Caco-2 (cell line): ENCODE measurements at regions not wholly inside any gene's neighbourhood (a gene's known extent, or its start where the extent isn't known, plus 50 kb on each side); places are given as distances from the start of the nearest gene placed in this dataset.

Experiments
- BruUV-seq: library from RNA; stranded (reverse); fragments of 400-500 nt; replicated peaks from 2 replicates; lab custom pipeline; 2021; lab: Mats Ljungman, UMichigan
- CTCF ChIA-PET: fragments of 300-600 bp; sonication (Branson Sonifier 250); formaldehyde crosslinking; loops from one replicate; lab custom pipeline; 2022; ENCODE audit warnings: antibody characterized with exemption; lab: Charles Lee
- POLR2A ChIA-PET: fragments of 300-600 bp; sonication (Branson Sonifier 250); formaldehyde crosslinking; loops from one replicate; lab custom pipeline; 2022; ENCODE audit warnings: antibody characterized with exemption; lab: Charles Lee
- DNase-seq, 2 experiments: peaks; one replicate each; pipeline versions ENCODE4 v3.0.0 to v3.0.0-alpha.2; 2020 to 2022
- H3K27me3 ChIP-seq: replicated peaks from 2 replicates; pipeline ENCODE4 v1.6.0; 2011; ENCODE audit warnings: low read length; ENCODE audit not compliant: control insufficient read depth, insufficient read depth
- H3K36me3 ChIP-seq: 2 replicates; pipeline ENCODE4 v1.5.1; 2011; ENCODE audit warnings: low read length; ENCODE audit not compliant: control insufficient read depth, insufficient read depth
- H3K4me1 ChIP-seq: fragments of 250-450 bp; sonication (Bioruptor Pico); 2 replicates; pipeline ENCODE4 v1.5.1; 2020; ENCODE audit warnings: mild to moderate bottlenecking
- H3K4me3 ChIP-seq: 2 replicates; pipeline ENCODE4 v1.5.1; 2011; ENCODE audit warnings: low read depth, mild to moderate bottlenecking, control low read depth, low read length
- H3K9me3 ChIP-seq: fragments of 250-450 bp; sonication (Bioruptor Pico); 2 replicates; pipeline ENCODE4 v1.5.1; 2020; ENCODE audit warnings: mild to moderate bottlenecking, moderate library complexity
- H3K27ac Mint-ChIP-seq: one replicate; pipeline ENCODE4 v1.8.0; 2022; ENCODE audit warnings: mixed read lengths; ENCODE audit not compliant: unreplicated experiment
- H3K27me3 Mint-ChIP-seq: one replicate; pipeline ENCODE4 v1.8.0; 2022; ENCODE audit warnings: mixed read lengths; ENCODE audit not compliant: insufficient read depth, unreplicated experiment
- H3K36me3 Mint-ChIP-seq: one replicate; pipeline ENCODE4 v1.8.0; 2022; ENCODE audit warnings: mild to moderate bottlenecking, mixed read lengths; ENCODE audit not compliant: insufficient read depth, unreplicated experiment
- H3K4me1 Mint-ChIP-seq: one replicate; pipeline ENCODE4 v1.8.0; 2022; ENCODE audit warnings: low read depth, mixed read lengths; ENCODE audit not compliant: unreplicated experiment
- H3K4me3 Mint-ChIP-seq: one replicate; pipeline ENCODE4 v1.8.0; 2022; ENCODE audit warnings: mild to moderate bottlenecking, moderate library complexity, mixed read lengths; ENCODE audit not compliant: unreplicated experiment
- H3K9me3 Mint-ChIP-seq: one replicate; pipeline ENCODE4 v1.8.0; 2022; ENCODE audit warnings: mixed read lengths; ENCODE audit not compliant: unreplicated experiment
- intact Hi-C: fragments of 100-400 bp; cut with micrococcal nuclease; formaldehyde crosslinking; loops from one replicate; pipeline ENCODE4 v1.10.0; 2022; ENCODE audit not compliant: unreplicated experiment
- TF ChIP-seq, protein P1 (sequence below), 2 experiments: fragments of 200-600 bp in 1 of 2; IDR thresholded peaks; 1 replicate in 1 of 2; 2 replicates in 1 of 2; pipeline versions ENCODE4 v1.5.1 to v1.8.0; 2011 to 2022; ENCODE audit warnings: antibody characterized with exemption in 1 of 2, control low read depth in 1 of 2, inconsistent platforms in 1 of 2, low read depth in 1 of 2, low read length in 1 of 2, mild to moderate bottlenecking in 1 of 2, moderate library complexity in 1 of 2; ENCODE audit not compliant: insufficient read depth in 1 of 2, severe bottlenecking in 1 of 2, unreplicated experiment in 1 of 2

DNA sequence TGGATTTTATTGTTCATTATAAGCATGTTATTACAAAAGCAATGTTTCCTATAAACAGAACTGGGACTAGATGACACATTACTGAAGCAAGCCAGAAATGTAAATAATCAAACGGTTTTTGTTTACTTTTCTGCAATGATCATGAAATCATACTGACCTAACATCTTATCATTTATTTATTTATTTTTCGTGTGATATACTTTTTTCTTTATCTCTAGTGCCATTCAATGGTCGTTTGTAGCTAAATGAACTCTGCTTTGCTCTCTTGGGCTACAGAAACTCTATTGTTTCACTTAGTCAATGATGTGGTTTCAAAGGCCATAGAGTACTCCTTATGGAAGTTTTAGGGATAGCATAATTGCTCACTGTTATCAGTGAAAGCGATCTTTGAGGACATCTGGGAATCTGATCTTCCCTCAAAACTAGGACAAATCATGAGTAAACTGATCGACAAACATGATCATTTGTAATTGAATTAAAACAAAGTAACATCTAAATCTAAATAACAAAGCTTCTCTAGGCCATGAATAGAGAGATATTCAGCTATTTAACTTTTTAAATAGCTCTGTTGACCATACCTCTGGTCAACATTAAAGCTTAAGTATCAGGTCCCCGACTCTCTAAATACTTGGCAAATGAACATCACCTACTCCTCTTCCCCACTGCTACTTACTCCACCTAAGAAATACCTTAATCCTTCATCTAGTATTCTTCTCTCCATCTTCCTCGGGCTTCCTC, 933.4 kb downstream of the TFAP2A start:
- H3K9me3 Mint-ChIP-seq = no peaks in the 10 kb centered on the region
- no peaks in the 10 kb centered on the region for H3K27me3 Mint-ChIP-seq
- no peaks in the 10 kb centered on the region for H3K9me3 ChIP-seq
- intact Hi-C loops = no loop called here
- H3K4me3 ChIP-seq = no peak overlapping the region
- no peaks in the 10 kb centered on the region for H3K27me3 ChIP-seq
- no peaks in the 10 kb centered on the region for H3K4me1 ChIP-seq
- no TSS peak for BruUV-seq
- no peaks in the 10 kb centered on the region for H3K36me3 ChIP-seq
- H3K27ac Mint-ChIP-seq = no peak overlapping the region
- ChIA-PET CTCF (no interaction called here), POLR2A (no interaction called here)
- H3K4me1 Mint-ChIP-seq = peaks cover 7% of the 10 kb centered on the region
- TF ChIP-seq, protein P1, sequence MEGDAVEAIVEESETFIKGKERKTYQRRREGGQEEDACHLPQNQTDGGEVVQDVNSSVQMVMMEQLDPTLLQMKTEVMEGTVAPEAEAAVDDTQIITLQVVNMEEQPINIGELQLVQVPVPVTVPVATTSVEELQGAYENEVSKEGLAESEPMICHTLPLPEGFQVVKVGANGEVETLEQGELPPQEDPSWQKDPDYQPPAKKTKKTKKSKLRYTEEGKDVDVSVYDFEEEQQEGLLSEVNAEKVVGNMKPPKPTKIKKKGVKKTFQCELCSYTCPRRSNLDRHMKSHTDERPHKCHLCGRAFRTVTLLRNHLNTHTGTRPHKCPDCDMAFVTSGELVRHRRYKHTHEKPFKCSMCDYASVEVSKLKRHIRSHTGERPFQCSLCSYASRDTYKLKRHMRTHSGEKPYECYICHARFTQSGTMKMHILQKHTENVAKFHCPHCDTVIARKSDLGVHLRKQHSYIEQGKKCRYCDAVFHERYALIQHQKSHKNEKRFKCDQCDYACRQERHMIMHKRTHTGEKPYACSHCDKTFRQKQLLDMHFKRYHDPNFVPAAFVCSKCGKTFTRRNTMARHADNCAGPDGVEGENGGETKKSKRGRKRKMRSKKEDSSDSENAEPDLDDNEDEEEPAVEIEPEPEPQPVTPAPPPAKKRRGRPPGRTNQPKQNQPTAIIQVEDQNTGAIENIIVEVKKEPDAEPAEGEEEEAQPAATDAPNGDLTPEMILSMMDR (IDR thresholded peaks at IDR 0.05; ENCODE audit: insufficient read depth in 1 of 2, low read depth in 1 of 2, low read length in 1 of 2, severe bottlenecking in 1 of 2, unreplicated experiment in 1 of 2) = no peak
- H3K4me3 Mint-ChIP-seq = no peak overlapping the region
- no peaks in the 10 kb centered on the region for H3K36me3 Mint-ChIP-seq
- DNase-seq = no peak

GRCh38 chr6:9468277-9468676, 946.6 kb downstream of the TFAP2A start:
- CTCF ChIA-PET = no interaction called here

GRCh38 chr6:9467741-9468140, 947.1 kb downstream of the TFAP2A start:
- Mint-ChIP-seq H3K4me3 (no peak overlapping the region), H3K27ac (no peak overlapping the region), H3K4me1 (no peaks in the 10 kb centered on the region), H3K27me3 (peaks cover 2% of the 10 kb centered on the region), H3K36me3 (no peaks in the 10 kb centered on the region), H3K9me3 (peaks cover 9% of the 10 kb centered on the region)
- BruUV-seq = no TSS peak
- DNase-seq = no peak
- TF ChIP-seq, protein P1 (IDR thresholded peaks at IDR 0.05; ENCODE audit: insufficient read depth in 1 of 2, low read depth in 1 of 2, low read length in 1 of 2, severe bottlenecking in 1 of 2, unreplicated experiment in 1 of 2) = no peak
- ChIA-PET CTCF (no interaction called here), POLR2A (no interaction called here)
- Histone ChIP-seq H3K36me3 (no peaks in the 10 kb centered on the region), H3K4me3 (no peak overlapping the region), H3K27me3 (no peaks in the 10 kb centered on the region; the same call in 1 of the 2 replicates), H3K4me1 (no peaks in the 10 kb centered on the region; the same call in 1 of the 2 replicates), H3K9me3 (no peaks in the 10 kb centered on the region)
- intact Hi-C loops = no loop called here

More at GRCh38 chr6:9468277-9468676, 946.6 kb downstream of the TFAP2A start:
- Histone ChIP-seq H3K36me3 (no peaks in the 10 kb centered on the region), H3K27me3 (no peaks in the 10 kb centered on the region; the same call in 1 of the 2 replicates), H3K4me3 (no peak overlapping the region), H3K4me1 (no peaks in the 10 kb centered on the region), H3K9me3 (no peaks in the 10 kb centered on the region)
- Mint-ChIP-seq H3K9me3 (peaks cover 9% of the 10 kb centered on the region), H3K4me1 (no peaks in the 10 kb centered on the region), H3K27me3 (peaks cover 2% of the 10 kb centered on the region), H3K4me3 (no peak overlapping the region), H3K36me3 (no peaks in the 10 kb centered on the region), H3K27ac (no peak overlapping the region)
- intact Hi-C loops = no loop called here
- POLR2A ChIA-PET = no interaction called here
- DNase-seq = no peak
- TF ChIP-seq, protein P1 (IDR thresholded peaks at IDR 0.05; ENCODE audit: insufficient read depth in 1 of 2, low read depth in 1 of 2, low read length in 1 of 2, severe bottlenecking in 1 of 2, unreplicated experiment in 1 of 2) = no peak
- no TSS peak for BruUV-seq
